ENCODE measurements at regions not wholly inside any gene's neighbourhood (a gene's known extent, or its start where the extent isn't known, plus 50 kb on each side); places are given as distances from the start of the nearest gene placed in this dataset.

- TF ChIP-seq GLIS2 (tag by site-specific recombination; IDR thresholded peaks at IDR 0.05) (no peak), ZNF16 (tag by site-specific recombination; IDR thresholded peaks at IDR 0.05; ENCODE audit: low read depth) (no peak), ZNF645 (tag by site-specific recombination; IDR thresholded peaks at IDR 0.05) (no peak), IKZF3 (tag by site-specific recombination; IDR thresholded peaks at IDR 0.05) (no peak), ZNF394 (tag by site-specific recombination; IDR thresholded peaks at IDR 0.05; ENCODE audit: borderline replicate concordance) (no peak), WT1 (tag by site-specific recombination; IDR thresholded peaks at IDR 0.05) (no peak), KLF16 (tag by site-specific recombination; IDR thresholded peaks at IDR 0.05) (no peak), KLF7 (tag by site-specific recombination; IDR thresholded peaks at IDR 0.05; ENCODE audit: borderline replicate concordance) (no peak), MZF1 (tag by site-specific recombination; IDR thresholded peaks at IDR 0.05; ENCODE audit: borderline replicate concordance) (no peak), ZBTB6 (tag by site-specific recombination; IDR thresholded peaks at IDR 0.05) (no peak), ZNF670 (tag by site-specific recombination; IDR thresholded peaks at IDR 0.05; ENCODE audit: low read depth) (no peak), ATF2 (tag by site-specific recombination; IDR thresholded peaks at IDR 0.05; ENCODE audit: low read depth) (no peak)
Observed at GRCh38 chr7:91425149-91425548, 160.9 kb downstream of the FZD1 start (continued).

GRCh38 chr7:91427051-91427450 is 162.8 kb downstream of the FZD1 start:
- H3K4me1 ChIP-seq (ENCODE audit: control insufficient read depth, insufficient read depth, low read length) = no peaks in the 10 kb centered on the region
- no peak overlapping the region for H3K4me3 ChIP-seq (ENCODE audit: low read depth, low read length)
- ChIA-PET POLR2A (no interaction called here), CTCF (interaction anchor here (0.7 kb wide), 1 partner anchor 235 kb away, joined by 3 read pairs; no protein-coding TSS in a partner anchor)
- H3K27ac ChIP-seq (ENCODE audit: extremely low read depth, low read depth, low read length) = no peak overlapping the region
- H3K9me3 ChIP-seq (ENCODE audit: control insufficient read depth, insufficient read depth, low read depth, low read length) = no peaks in the 10 kb centered on the region
- no peaks in the 10 kb centered on the region for H3K36me3 ChIP-seq (ENCODE audit: control insufficient read depth in 2 of 2, insufficient read depth in 1 of 2, low read length in 2 of 2)
- TF ChIP-seq BCL11A (tag by site-specific recombination; IDR thresholded peaks at IDR 0.05; ENCODE audit: low read depth) (no peak), ZNF621 (tag by site-specific recombination; IDR thresholded peaks at IDR 0.05) (no peak), ZNF518A (tag by site-specific recombination; conservative IDR thresholded peaks at IDR 0.05; ENCODE audit: low read depth) (no peak), ZNF426 (tag by site-specific recombination; IDR thresholded peaks at IDR 0.05) (no peak), ZNF660 (tag by site-specific recombination; IDR thresholded peaks at IDR 0.05) (no peak), ZNF354C (tag by site-specific recombination; IDR thresholded peaks at IDR 0.05; ENCODE audit: borderline replicate concordance, low read depth) (no peak), ZFP3 (tag by site-specific recombination; IDR thresholded peaks at IDR 0.05; ENCODE audit: low read depth) (no peak), RBAK (tag by site-specific recombination; IDR thresholded peaks at IDR 0.05) (no peak), TRIM28 (IDR thresholded peaks at IDR 0.05; ENCODE audit: borderline replicate concordance, low read length) (no peak), GLIS2 (tag by site-specific recombination; IDR thresholded peaks at IDR 0.05) (no peak), HIC1 (tag by site-specific recombination; IDR thresholded peaks at IDR 0.05) (no peak), ZNF837 (tag by site-specific recombination; IDR thresholded peaks at IDR 0.05) (no peak), ZBTB26 (tag by site-specific recombination; optimal IDR thresholded peaks at IDR 0.05) (no peak), SETDB1 (IDR thresholded peaks at IDR 0.05; ENCODE audit: insufficient read length, low read length) (no peak)
